WERI-Rb-1 (cell line): ENCODE measurements at regions not wholly inside any gene's neighbourhood (a gene's known extent, or its start where the extent isn't known, plus 50 kb on each side); places are given as distances from the start of the nearest gene placed in this dataset.

ENCODE experiments used
- DNase-seq: peaks from one replicate; pipeline ENCODE4 v3.0.0-alpha.2; 2020
- H3K27ac ChIP-seq: fragments of 250-450 bp; sonication (Bioruptor Pico); 2 replicates; pipeline ENCODE4 v1.5.1; 2020; ENCODE audit warnings: mild to moderate bottlenecking, moderate library complexity
- H3K27me3 ChIP-seq: fragments of 250-450 bp; sonication (Bioruptor Pico); 2 replicates; pipeline ENCODE4 v1.5.1; 2021; ENCODE audit warnings: mild to moderate bottlenecking, low read depth, moderate library complexity; ENCODE audit not compliant: insufficient read depth, severe bottlenecking
- H3K36me3 ChIP-seq: fragments of 250-450 bp; sonication (Bioruptor Pico); 2 replicates; pipeline ENCODE4 v1.5.1; 2020; ENCODE audit warnings: mild to moderate bottlenecking, moderate library complexity
- H3K4me3 ChIP-seq: 2 replicates; pipeline ENCODE4 v1.5.1; 2011; ENCODE audit warnings: low read depth, mild to moderate bottlenecking, control low read depth, low read length
- H3K9me3 ChIP-seq: fragments of 250-450 bp; sonication (Bioruptor Pico); 2 replicates; pipeline ENCODE4 v1.5.1; 2021; ENCODE audit warnings: mild to moderate bottlenecking, moderate library complexity; ENCODE audit not compliant: severe bottlenecking
- CTCF ChIP-seq: IDR thresholded peaks from 2 replicates; pipeline ENCODE4 v1.5.1; 2011; ENCODE audit warnings: low read depth, mild to moderate bottlenecking, control low read depth, inconsistent platforms, low read length

GRCh38 chr13:37382146-37382545, 216.4 kb downstream of the POSTN start:
- DNase-seq: no peak
- TF ChIP-seq CTCF: no peak
- Histone ChIP-seq H3K4me3 (no peak overlapping the region), H3K27ac (no peak overlapping the region), H3K36me3 (no peaks in the 10 kb centered on the region), H3K9me3 (no peaks in the 10 kb centered on the region), H3K27me3 (no peaks in the 10 kb centered on the region)

- no peak for TF ChIP-seq CTCF
- DNase-seq: no peak
Observed at GRCh38 chr13:37381502-37381901, 217.1 kb downstream of the POSTN start.

GRCh38 chr13:37379841-37380240, 218.7 kb downstream of the POSTN start:
- no peaks in the 10 kb centered on the region for H3K9me3 ChIP-seq
- no peak overlapping the region for H3K27ac ChIP-seq
- no peak for TF ChIP-seq CTCF
- no peaks in the 10 kb centered on the region for H3K27me3 ChIP-seq
- no peak for DNase-seq
- H3K36me3 ChIP-seq: no peaks in the 10 kb centered on the region
- H3K4me3 ChIP-seq: no peak overlapping the region

More at GRCh38 chr13:37381502-37381901, 217.1 kb downstream of the POSTN start:
- Histone ChIP-seq H3K27me3 (no peaks in the 10 kb centered on the region), H3K4me3 (no peak overlapping the region), H3K27ac (no peak overlapping the region), H3K36me3 (no peaks in the 10 kb centered on the region), H3K9me3 (no peaks in the 10 kb centered on the region)

- H3K4me3 ChIP-seq: no peak overlapping the region
- TF ChIP-seq CTCF: no peak
- no peaks in the 10 kb centered on the region for H3K27me3 ChIP-seq
- no peaks in the 10 kb centered on the region for H3K9me3 ChIP-seq
- H3K36me3 ChIP-seq: no peaks in the 10 kb centered on the region
- DNase-seq: no peak
- H3K27ac ChIP-seq: no peak overlapping the region
Observed at GRCh38 chr13:37375724-37376123, 222.8 kb downstream of the POSTN start.

- no peak overlapping the region for H3K4me3 ChIP-seq
- H3K9me3 ChIP-seq: no peaks in the 10 kb centered on the region
- no peak overlapping the region for H3K27ac ChIP-seq
- H3K36me3 ChIP-seq: no peaks in the 10 kb centered on the region
- H3K27me3 ChIP-seq: no peaks in the 10 kb centered on the region
- DNase-seq: no peak
- TF ChIP-seq CTCF: no peak
Observed at GRCh38 chr13:37375071-37375470, 223.5 kb downstream of the POSTN start.

GRCh38 chr13:37369616-37370015, 229.0 kb downstream of the POSTN start:
- Histone ChIP-seq H3K9me3 (no peaks in the 10 kb centered on the region), H3K27me3 (no peaks in the 10 kb centered on the region), H3K36me3 (no peaks in the 10 kb centered on the region), H3K4me3 (no peak overlapping the region), H3K27ac (no peak overlapping the region)
- DNase-seq: no peak
- TF ChIP-seq CTCF: no peak
